Naive thymus-derived CD8-positive, alpha-beta T cell (primary cell): ENCODE measurements at regions not wholly inside any gene's neighbourhood (a gene's known extent, or its start where the extent isn't known, plus 50 kb on each side); places are given as distances from the start of the nearest gene placed in this dataset.
A peak's percentile ranks its signal among the peaks of the same experiment; 100 is the strongest.

Source experiments
- ATAC-seq, 2 donors: fragments of 150-1000 bp; cut with Tn5 transposase in 1 of 2; sonication (Bioruptor Pico), chemical (Tn5 transposase) in 1 of 2; 1 replicate in 1 of 2; 2 replicates in 1 of 2; pipeline ENCODE4 v1.10.0; 2021; ENCODE audit warnings: mild to moderate bottlenecking in 2 of 2, moderate library complexity in 2 of 2
- POLR2A ChIA-PET: fragments of 350-600 bp; sonication (Branson Sonifier 250); formaldehyde crosslinking; loops from one replicate; lab custom pipeline; 2021; ENCODE audit warnings: antibody characterized with exemption; lab: Charles Lee
- DNase-seq, 10 donors: peaks; one replicate each; pipeline versions ENCODE4 v3.0.0 to v3.0.0-alpha.2; 2020 to 2022
- H3K27ac Mint-ChIP-seq, 10 donors: one replicate each; pipeline ENCODE4 v1.8.0; 2020 to 2022; ENCODE audit warnings: mild to moderate bottlenecking in 10 of 10, mixed read lengths in 10 of 10, moderate library complexity in 4 of 10, inconsistent platforms in 1 of 10
- H3K27me3 Mint-ChIP-seq, 5 donors: one replicate each; pipeline ENCODE4 v1.8.0; 2021 to 2022; ENCODE audit warnings: mixed read lengths in 5 of 5
- H3K36me3 Mint-ChIP-seq, 3 donors: one replicate each; pipeline ENCODE4 v1.8.0; 2020 to 2022; ENCODE audit warnings: mixed read lengths in 3 of 3, mild to moderate bottlenecking in 2 of 3, inconsistent platforms in 1 of 3
- H3K4me1 Mint-ChIP-seq, 4 donors: one replicate each; pipeline ENCODE4 v1.8.0; 2021 to 2022; ENCODE audit warnings: mixed read lengths in 4 of 4
- H3K4me3 Mint-ChIP-seq, 10 donors: one replicate each; pipeline ENCODE4 v1.8.0; 2020 to 2022; ENCODE audit warnings: mild to moderate bottlenecking in 10 of 10, mixed read lengths in 10 of 10, moderate library complexity in 6 of 10, inconsistent platforms in 1 of 10
- H3K9me3 Mint-ChIP-seq, 9 donors: one replicate each; pipeline ENCODE4 v1.8.0; 2020 to 2022; ENCODE audit warnings: mixed read lengths in 9 of 9, mild to moderate bottlenecking in 3 of 9, inconsistent platforms in 1 of 9, moderate library complexity in 1 of 9

DNA sequence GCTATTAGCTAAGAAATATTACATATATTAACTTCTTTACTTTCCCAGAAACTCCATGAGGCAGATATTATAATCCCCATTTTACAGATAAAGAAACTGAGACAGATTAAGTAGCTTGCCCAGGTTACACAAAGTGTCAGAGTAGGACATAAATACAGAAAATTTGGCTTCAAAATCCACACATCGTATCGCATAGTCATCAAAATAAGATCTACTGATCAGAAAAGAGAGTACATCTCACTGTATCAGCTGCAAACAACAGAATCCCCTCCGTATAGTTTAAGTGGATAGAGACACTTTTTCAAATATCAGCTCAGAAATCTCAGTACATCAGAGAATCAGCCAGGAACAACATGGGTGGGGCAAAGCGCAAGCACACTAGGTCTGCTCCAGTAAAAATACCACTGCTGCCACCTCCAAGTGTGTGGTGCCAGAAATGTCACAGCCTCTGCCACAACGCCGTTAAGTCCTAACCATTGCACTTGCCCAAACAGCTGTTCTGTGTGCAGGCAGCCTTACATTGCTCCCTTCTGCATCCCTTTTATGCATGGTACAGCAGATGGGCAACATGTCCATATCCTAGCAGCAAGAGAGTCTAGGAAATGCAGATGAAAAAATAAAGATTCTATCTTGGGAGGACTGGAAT lies 204.8 kb downstream of the KLF12 start:
- no peaks in the 10 kb centered on the region for H3K27me3 Mint-ChIP-seq
- ATAC-seq (no peak), DNase-seq (no peak)
- H3K36me3 Mint-ChIP-seq, result peaks cover 7 to 42% (median 14%) of the 10 kb centered on the region in 3 donors
- POLR2A ChIA-PET, result no interaction called here
- no peaks in the 10 kb centered on the region for H3K9me3 Mint-ChIP-seq
- H3K4me1 Mint-ChIP-seq, result peaks cover 36 to 74% (median 64%) of the 10 kb centered on the region in 4 donors
- peak overlapping the region in 1 of 10 donors; percentile 10 for H3K4me3 Mint-ChIP-seq
- H3K27ac Mint-ChIP-seq, result no peak overlapping the region

DNA sequence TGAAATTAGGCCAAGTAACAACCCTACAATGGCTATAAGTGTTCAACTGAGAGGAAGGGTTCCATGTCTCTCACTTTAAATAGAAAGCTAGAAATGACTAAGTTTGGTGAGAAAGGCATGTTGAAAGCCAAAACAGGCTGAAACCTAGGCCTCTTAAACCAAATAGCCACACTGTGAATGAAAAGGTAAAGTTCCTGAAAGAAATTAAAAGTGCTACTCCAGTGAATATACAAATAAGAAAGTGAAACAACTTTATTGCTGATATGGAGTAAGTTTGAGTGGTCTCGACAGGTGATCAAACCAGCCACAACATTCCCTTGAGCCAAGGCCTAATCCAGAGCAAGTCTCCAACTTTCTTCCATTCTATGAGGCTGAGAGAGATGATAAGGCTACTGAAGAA lies 209.6 kb downstream of the KLF12 start:
- H3K9me3 Mint-ChIP-seq, result no peaks in the 10 kb centered on the region
- H3K36me3 Mint-ChIP-seq, result peaks cover 4 to 28% (median 9%) of the 10 kb centered on the region in 3 donors
- peak overlapping the region in 1 of 10 donors; percentile 19 for H3K4me3 Mint-ChIP-seq
- peaks cover 34 to 79% (median 73%) of the 10 kb centered on the region in 4 donors for H3K4me1 Mint-ChIP-seq
- DNase-seq (no peak), ATAC-seq (no peak)
- peak overlapping the region in 5 of 10 donors; percentile 2 to 28 (median 20) for H3K27ac Mint-ChIP-seq
- H3K27me3 Mint-ChIP-seq, result no peaks in the 10 kb centered on the region
- POLR2A ChIA-PET, result interaction anchor here (0.7 kb wide), 1 partner anchor 8 kb away, joined by 3 read pairs; no protein-coding TSS in a partner anchor

DNA sequence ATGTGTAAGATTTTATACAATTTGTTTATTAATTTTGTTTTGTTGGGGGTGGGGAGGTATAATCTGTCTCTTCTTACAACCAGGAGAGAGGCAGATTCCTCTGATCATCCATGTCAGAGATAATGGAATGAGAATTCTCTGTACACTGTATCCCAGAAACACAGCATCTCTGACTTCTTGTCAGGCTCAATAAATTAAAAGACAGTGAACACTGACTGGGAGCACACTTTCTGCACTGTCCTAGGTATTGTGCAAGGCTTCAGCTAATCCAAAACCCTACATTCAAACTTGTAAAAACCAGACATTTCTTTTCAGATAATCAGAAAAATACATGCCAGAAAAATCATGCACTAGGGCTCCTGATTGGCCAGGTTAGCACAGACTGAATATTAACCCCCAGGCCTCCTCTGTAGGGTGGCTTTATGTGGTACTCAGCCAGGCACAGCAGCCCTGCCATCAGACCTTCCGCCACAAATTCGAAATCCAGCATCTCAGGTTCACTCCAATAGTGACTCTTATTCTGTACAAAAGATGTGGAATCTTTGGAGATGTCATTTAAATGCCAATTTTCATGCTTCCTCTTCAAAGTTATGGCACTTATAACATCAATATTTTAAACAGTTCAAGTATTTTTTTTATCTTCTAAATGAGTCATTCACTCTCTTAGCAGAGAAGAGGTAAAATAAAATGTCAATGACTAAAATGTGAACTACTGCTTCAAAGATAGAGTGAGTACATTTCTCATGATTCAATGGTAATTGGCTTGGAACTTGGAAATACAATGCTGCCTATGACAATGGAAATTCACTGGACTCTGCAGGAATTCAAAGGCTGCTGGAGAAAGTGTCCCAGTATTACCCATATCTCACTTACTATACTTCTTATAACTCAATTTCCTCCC lies 211.5 kb downstream of the KLF12 start:
- Mint-ChIP-seq H3K4me3 (no peak overlapping the region), H3K9me3 (no peaks in the 10 kb centered on the region), H3K4me1 (peaks cover 33 to 83% (median 75%) of the 10 kb centered on the region in 4 donors), H3K36me3 (peaks cover 0 to 20% (median 3%) of the 10 kb centered on the region in 3 donors), H3K27ac (no peak overlapping the region), H3K27me3 (no peaks in the 10 kb centered on the region)
- POLR2A ChIA-PET, result no interaction called here
- no peak for DNase-seq
- ATAC-seq, result no peak

DNA sequence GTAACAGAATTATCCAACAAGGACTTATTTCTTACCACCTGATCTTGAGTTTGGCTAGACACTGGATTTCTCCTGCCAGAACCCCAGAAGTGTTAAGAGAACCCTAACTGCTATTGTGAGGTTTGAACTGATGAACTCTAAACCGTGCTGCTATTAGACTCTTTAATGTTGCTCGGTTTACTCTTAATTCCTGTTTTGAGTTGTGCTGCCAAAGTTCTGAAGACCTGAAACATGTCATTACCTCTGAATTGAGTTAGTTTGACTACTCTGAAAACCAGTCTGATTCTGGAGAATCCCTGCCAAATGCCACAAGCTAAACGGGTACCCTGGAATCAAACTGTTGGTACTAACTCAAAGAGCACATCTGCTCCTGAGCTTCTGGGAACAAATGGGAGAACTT lies 215.5 kb downstream of the KLF12 start:
- no peaks in the 10 kb centered on the region for H3K9me3 Mint-ChIP-seq
- peak overlapping the region in 1 of 10 donors; percentile 22 for H3K27ac Mint-ChIP-seq
- H3K36me3 Mint-ChIP-seq, result peaks cover 0 to 1% (median 0%) of the 10 kb centered on the region in 3 donors
- H3K4me1 Mint-ChIP-seq, result peaks cover 28 to 70% (median 63%) of the 10 kb centered on the region in 4 donors
- H3K27me3 Mint-ChIP-seq, result no peaks in the 10 kb centered on the region
- DNase-seq, result no peak
- no peak overlapping the region for H3K4me3 Mint-ChIP-seq
- no peak for ATAC-seq
- POLR2A ChIA-PET, result no interaction called here

DNA sequence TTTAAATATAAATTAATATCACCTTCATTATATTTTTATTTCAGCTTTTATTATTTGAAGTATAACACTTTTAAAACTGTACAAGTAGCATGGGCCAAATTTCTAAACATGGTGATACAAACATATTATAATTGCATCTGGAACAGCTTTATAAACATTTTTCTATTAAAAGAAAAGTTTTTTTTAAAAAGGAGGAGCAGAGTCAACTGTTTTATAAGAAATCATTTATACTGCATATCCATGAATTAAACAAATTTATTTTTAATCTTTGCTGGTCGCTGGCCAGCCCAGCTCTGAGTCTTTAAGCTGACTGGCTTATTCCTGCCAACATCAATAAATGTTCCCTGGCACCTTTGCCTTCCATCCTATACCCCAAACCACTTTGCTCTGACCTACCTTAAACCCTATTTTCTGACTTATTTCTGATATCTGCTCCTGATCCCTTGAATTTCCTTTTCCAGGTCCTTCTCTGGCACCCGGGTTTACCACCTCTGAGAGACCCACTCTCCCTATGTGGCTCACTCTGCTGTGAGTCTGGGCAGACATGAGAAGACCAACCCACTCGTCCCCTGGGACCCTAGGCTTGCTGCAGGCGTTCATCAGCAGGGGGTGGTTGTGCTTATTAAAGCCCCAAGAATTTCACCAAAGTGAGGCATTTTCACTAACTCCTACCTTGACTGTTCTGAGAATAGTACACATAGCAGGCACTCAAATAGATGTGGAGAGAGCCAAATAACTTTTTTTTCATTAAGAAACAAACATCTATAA lies 220.3 kb downstream of the KLF12 start:
- peak overlapping the region in 3 of 10 donors; percentile 12 to 38 (median 27) for H3K27ac Mint-ChIP-seq
- H3K4me1 Mint-ChIP-seq, result peaks cover 26 to 52% (median 45%) of the 10 kb centered on the region in 4 donors
- no peak for DNase-seq
- POLR2A ChIA-PET, result no interaction called here
- H3K36me3 Mint-ChIP-seq, result peaks cover 0 to 1% (median 0%) of the 10 kb centered on the region in 3 donors
- H3K4me3 Mint-ChIP-seq, result peak overlapping the region in 1 of 10 donors; percentile 4
- ATAC-seq, result no peak
- no peaks in the 10 kb centered on the region for H3K9me3 Mint-ChIP-seq
- no peaks in the 10 kb centered on the region for H3K27me3 Mint-ChIP-seq

DNA sequence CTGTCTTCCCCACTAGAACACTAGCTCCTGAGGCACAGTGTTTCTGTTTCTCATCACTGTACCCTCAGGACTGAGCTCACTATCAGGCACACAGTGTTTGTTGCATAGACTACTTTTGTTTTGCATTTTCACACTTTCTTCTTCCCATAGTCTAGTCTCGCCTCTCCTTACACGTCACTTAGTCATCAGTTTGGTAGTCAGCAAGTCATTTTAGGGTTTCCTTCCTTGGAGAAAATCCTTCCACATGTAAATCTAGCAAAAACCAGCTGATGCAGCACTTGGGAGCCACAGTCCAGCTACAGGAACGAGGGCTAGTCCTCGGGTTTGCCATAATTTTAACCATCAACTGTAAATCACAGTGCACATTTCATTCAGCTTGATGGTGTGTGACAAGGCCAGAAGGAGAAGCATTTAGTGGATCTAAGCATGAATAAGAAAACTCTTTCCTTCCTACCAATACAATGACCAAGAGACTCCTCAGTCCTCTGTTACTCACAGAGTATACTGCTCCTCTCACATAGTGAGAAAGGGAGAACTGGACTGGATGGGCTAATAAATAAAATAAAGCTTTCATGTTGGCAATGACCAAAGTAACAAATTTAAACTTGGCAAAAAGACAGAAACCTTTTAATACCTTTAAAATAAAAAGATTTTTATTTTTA lies 221.0 kb downstream of the KLF12 start:
- no peaks in the 10 kb centered on the region for H3K9me3 Mint-ChIP-seq
- H3K27me3 Mint-ChIP-seq, result no peaks in the 10 kb centered on the region
- peak overlapping the region in 1 of 10 donors; percentile 1 for H3K4me3 Mint-ChIP-seq
- peaks cover 0 to 1% (median 0%) of the 10 kb centered on the region in 3 donors for H3K36me3 Mint-ChIP-seq
- ATAC-seq (no peak), DNase-seq (no peak)
- peak overlapping the region in 8 of 10 donors; percentile 4 to 58 (median 33) for H3K27ac Mint-ChIP-seq
- POLR2A ChIA-PET, result no interaction called here
- H3K4me1 Mint-ChIP-seq, result peaks cover 25 to 45% (median 40%) of the 10 kb centered on the region in 4 donors

DNA sequence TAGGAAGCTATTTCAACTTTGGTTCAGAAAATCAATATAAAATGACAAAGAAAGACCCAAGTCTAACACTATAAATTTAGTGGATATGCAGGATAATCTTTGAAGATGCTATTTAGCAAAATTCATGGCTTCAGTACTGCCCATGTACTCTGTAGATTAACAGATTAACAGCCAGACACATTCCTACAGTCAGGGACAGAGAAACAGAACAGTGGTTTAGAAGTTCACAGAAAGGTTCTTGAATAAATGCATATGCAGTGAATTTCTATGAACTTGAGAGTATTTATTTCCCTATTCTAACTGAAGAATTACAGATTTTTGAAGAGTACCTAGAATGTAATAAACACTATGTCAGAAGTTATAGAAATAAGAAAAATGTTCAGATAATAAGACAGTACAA lies 222.8 kb downstream of the KLF12 start:
- Mint-ChIP-seq H3K4me3 (no peak overlapping the region), H3K36me3 (peaks cover 0 to 1% (median 0%) of the 10 kb centered on the region in 3 donors), H3K4me1 (peaks cover 22 to 36% (median 32%) of the 10 kb centered on the region in 4 donors), H3K27me3 (no peaks in the 10 kb centered on the region), H3K9me3 (no peaks in the 10 kb centered on the region), H3K27ac (no peak overlapping the region)
- no peak for ATAC-seq
- POLR2A ChIA-PET, result no interaction called here
- DNase-seq, result no peak

DNA sequence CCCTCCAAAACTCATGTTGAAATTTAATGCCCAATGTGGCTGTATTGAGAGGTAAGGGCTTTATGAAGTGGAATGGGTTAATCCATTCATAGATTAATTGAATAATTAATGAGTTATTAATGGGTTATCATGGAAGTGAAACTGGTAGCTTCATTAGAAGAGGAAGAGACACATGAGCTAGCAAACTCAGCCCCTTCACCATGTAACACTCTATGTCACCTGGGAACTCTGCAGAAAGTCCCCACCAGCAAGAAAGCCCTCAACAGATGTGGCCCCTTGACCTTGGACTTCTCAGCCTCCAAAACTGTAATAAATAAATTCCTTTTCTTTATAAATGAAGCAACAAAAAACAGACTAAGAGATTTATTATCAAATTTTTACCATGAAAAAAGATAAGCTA lies 223.5 kb downstream of the KLF12 start:
- POLR2A ChIA-PET, result no interaction called here
- Mint-ChIP-seq H3K4me1 (peaks cover 20 to 33% (median 31%) of the 10 kb centered on the region in 4 donors), H3K27me3 (no peaks in the 10 kb centered on the region), H3K27ac (no peak overlapping the region), H3K36me3 (peaks cover 0 to 1% (median 0%) of the 10 kb centered on the region in 3 donors), H3K4me3 (no peak overlapping the region), H3K9me3 (no peaks in the 10 kb centered on the region)
- DNase-seq (no peak), ATAC-seq (no peak)

DNA sequence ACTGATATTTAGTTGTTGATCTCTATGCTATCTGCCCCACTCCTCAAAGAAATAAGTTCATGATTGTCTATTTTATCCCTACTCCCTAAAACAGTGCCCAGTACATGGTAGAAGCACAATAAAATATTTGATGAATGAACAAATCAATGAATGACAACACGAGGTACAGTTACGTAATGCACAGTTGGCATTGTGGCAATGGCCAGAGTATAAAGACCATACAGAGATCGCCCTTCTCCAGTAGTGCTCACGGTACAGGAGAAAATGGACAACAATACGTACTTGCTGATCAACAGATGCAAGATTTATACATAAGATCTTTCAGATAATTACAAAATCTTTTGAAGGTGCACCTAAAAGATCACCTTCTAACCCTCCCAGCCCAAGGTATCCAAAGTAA lies 225.4 kb downstream of the KLF12 start:
- Mint-ChIP-seq H3K4me1 (peaks cover 14 to 27% (median 18%) of the 10 kb centered on the region in 4 donors), H3K27ac (peak overlapping the region in 1 of 10 donors; percentile 10), H3K27me3 (no peaks in the 10 kb centered on the region), H3K36me3 (peaks cover 0 to 3% (median 2%) of the 10 kb centered on the region in 3 donors), H3K4me3 (peak overlapping the region in 1 of 10 donors; percentile 4), H3K9me3 (no peaks in the 10 kb centered on the region)
- POLR2A ChIA-PET, result no interaction called here
- DNase-seq, result no peak
- ATAC-seq, result no peak

DNA sequence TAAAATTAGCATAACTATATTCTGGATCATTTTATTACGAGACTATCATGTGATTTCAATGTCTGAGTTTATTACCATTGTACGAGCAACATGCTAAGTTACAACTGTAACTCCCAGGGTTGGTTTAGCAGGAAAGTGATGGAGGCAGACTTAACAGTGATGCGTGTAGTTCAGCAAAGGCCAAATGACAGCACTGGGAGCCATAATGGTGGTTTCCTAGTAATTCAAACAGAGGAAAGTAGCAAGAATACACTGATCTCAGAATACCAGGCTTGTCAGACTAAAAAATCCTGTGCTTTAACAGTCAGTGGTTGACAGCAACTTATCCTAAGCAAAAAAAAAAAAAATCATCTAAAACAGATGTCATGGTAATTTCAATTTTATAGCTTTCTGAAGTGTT lies 229.6 kb downstream of the KLF12 start:
- Mint-ChIP-seq H3K4me1 (peaks cover 8 to 30% (median 19%) of the 10 kb centered on the region in 4 donors), H3K4me3 (no peak overlapping the region), H3K27ac (no peak overlapping the region), H3K36me3 (peaks cover 0 to 25% (median 16%) of the 10 kb centered on the region in 3 donors), H3K9me3 (peaks cover 0 to 4% (median 0%) of the 10 kb centered on the region in 9 donors), H3K27me3 (no peaks in the 10 kb centered on the region)
- POLR2A ChIA-PET, result interaction anchor here (0.6 kb wide), 1 partner anchor 1426 kb away, joined by 4 read pairs; no protein-coding TSS in a partner anchor
- ATAC-seq, result no peak
- no peak for DNase-seq

DNA sequence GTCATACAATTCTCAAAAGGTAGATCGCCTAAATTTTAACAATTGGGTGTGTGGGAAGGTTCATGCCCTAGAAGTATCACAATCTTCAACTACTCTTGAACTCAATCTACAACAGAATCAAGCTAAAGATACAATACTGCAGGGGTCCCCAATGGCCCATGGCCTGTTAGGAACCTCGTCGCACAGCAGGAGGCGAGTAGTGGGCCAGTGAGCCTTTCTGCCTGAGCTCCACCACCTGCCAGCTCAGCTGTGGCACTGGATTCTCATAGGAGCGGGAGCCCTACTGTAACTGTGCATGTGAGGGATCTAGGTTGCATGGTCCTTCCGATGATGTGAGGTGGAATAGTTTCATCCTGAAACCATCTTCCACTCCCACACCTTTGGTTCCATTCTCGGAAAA lies 230.6 kb downstream of the KLF12 start:
- ATAC-seq (no peak), DNase-seq (no peak)
- H3K9me3 Mint-ChIP-seq, result peaks cover 0 to 4% (median 0%) of the 10 kb centered on the region in 9 donors
- H3K4me1 Mint-ChIP-seq, result peaks cover 11 to 37% (median 24%) of the 10 kb centered on the region in 4 donors
- no peak overlapping the region for H3K4me3 Mint-ChIP-seq
- peaks cover 0 to 32% (median 24%) of the 10 kb centered on the region in 3 donors for H3K36me3 Mint-ChIP-seq
- POLR2A ChIA-PET, result no interaction called here
- H3K27me3 Mint-ChIP-seq, result no peaks in the 10 kb centered on the region
- H3K27ac Mint-ChIP-seq, result no peak overlapping the region

DNA sequence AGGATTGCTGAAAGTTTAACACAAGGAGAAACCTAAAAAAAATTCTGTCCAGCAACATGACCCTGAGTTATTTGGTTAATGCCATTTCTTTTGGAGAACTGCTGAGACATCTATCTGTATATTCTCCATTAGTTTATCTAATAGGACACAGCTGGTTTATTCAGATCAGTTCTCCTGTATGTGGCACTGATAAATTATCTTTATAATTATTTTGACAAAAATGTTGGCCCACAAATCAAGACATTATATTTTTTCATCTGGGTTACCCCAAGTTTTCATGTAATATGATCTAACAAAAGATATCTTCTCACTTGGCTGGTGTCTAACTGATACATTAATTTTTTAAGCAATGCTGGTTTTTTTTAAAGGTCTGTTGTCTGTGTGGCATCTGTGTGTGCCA lies 231.4 kb downstream of the KLF12 start:
- Mint-ChIP-seq H3K36me3 (peaks cover 0 to 32% (median 28%) of the 10 kb centered on the region in 3 donors), H3K9me3 (peaks cover 0 to 4% (median 0%) of the 10 kb centered on the region in 9 donors), H3K27me3 (no peaks in the 10 kb centered on the region), H3K27ac (no peak overlapping the region), H3K4me1 (peaks cover 11 to 39% (median 30%) of the 10 kb centered on the region in 4 donors), H3K4me3 (no peak overlapping the region)
- POLR2A ChIA-PET, result no interaction called here
- DNase-seq (no peak), ATAC-seq (no peak)
